HG03066 (cell line): ENCODE measurements at regions not wholly inside any gene's neighbourhood (a gene's known extent, or its start where the extent isn't known, plus 50 kb on each side); places are given as distances from the start of the nearest gene placed in this dataset.
"Not testable (repeated sequence)": the region's sequence is repeated elsewhere in the genome, so short reads cannot be mapped to it uniquely, and the experiment has no call there.

Experiments used
- ATAC-seq: cut with Tn5 transposase; IDR thresholded peaks from one replicate; pipeline ENCODE4 v1.9.1; 2021; ENCODE audit warnings: low read depth; ENCODE audit not compliant: unreplicated experiment

- ATAC-seq = no peak
Measured at GRCh38 chr4:38275331-38276100, 315.3 kb downstream of the PTTG2 start.

- no peak for ATAC-seq
Measured at GRCh38 chr4:38278255-38278654, 318.1 kb downstream of the PTTG2 start.

GRCh38 chr4:38279077-38279476, 318.9 kb downstream of the PTTG2 start:
- ATAC-seq = no peak

GRCh38 chr4:38279650-38280322, 319.6 kb downstream of the PTTG2 start:
- ATAC-seq = no peak

GRCh38 chr4:38280323-38280706, 320.1 kb downstream of the PTTG2 start:
- no peak for ATAC-seq

- no peak for ATAC-seq
Measured at GRCh38 chr4:38281371-38282071, 321.3 kb downstream of the PTTG2 start.

GRCh38 chr4:38283724-38284123, 323.5 kb downstream of the PTTG2 start:
- no peak for ATAC-seq

GRCh38 chr4:38284294-38285030, 324.3 kb downstream of the PTTG2 start:
- no peak for ATAC-seq

GRCh38 chr4:38287101-38287851, 327.1 kb downstream of the PTTG2 start:
- no peak for ATAC-seq

- no peak for ATAC-seq
Measured at GRCh38 chr4:38289553-38289952, 329.4 kb downstream of the PTTG2 start.

- ATAC-seq = no peak
Measured at GRCh38 chr4:38290366-38290765, 330.2 kb downstream of the PTTG2 start.

GRCh38 chr4:38290914-38291313, 330.7 kb downstream of the PTTG2 start:
- no peak for ATAC-seq

- ATAC-seq = no peak
Measured at GRCh38 chr4:38292529-38292928, 332.3 kb downstream of the PTTG2 start.

- no peak for ATAC-seq
Measured at GRCh38 chr4:38294238-38294637, 334.0 kb downstream of the PTTG2 start.

- ATAC-seq = no peak
Measured at GRCh38 chr4:38297061-38297460, 336.9 kb downstream of the PTTG2 start.

GRCh38 chr4:38298868-38299713, 338.9 kb downstream of the PTTG2 start:
- no peak for ATAC-seq

GRCh38 chr4:38302910-38303309, 342.7 kb downstream of the PTTG2 start:
- no peak for ATAC-seq

- ATAC-seq = not testable (repeated sequence)
Measured at GRCh38 chr4:38304460-38304859, 344.3 kb downstream of the PTTG2 start.

GRCh38 chr4:38306482-38307071, 346.4 kb downstream of the PTTG2 start:
- peak; percentile 59 for ATAC-seq
